Esophagus squamous epithelium (tissue), 5 donors: ENCODE measurements at regions not wholly inside any gene's neighbourhood (a gene's known extent, or its start where the extent isn't known, plus 50 kb on each side); places are given as distances from the start of the nearest gene placed in this dataset.

Source experiments
- DNase-seq: peaks from one replicate; lab custom pipeline; 2025; lab: John Stamatoyannopoulos, UW
- H3K27ac ChIP-seq, 4 donors: fragments of 200-600 bp; sonication (generic); one replicate each; pipeline ENCODE4 v1.5.1; 2016 to 2019; ENCODE audit warnings: mild to moderate bottlenecking in 1 of 4
- H3K27me3 ChIP-seq, 4 donors: fragments of 200-600 bp; sonication (generic); 1 replicate in 3 of 4; 2 replicates in 1 of 4; pipeline versions ENCODE4 v1.5.1 to v1.6.0; 2017 to 2021; ENCODE audit warnings: antibody characterized with exemption in 1 of 4
- H3K36me3 ChIP-seq, 3 donors: fragments of 200-600 bp; sonication (generic); one replicate each; pipeline ENCODE4 v1.5.1; 2016 to 2019
- H3K4me1 ChIP-seq, 3 donors: fragments of 200-600 bp; sonication (generic); one replicate each; pipeline ENCODE4 v1.5.1; 2017 to 2019
- H3K4me3 ChIP-seq, 4 donors: fragments of 200-600 bp; sonication (generic); 1 replicate in 3 of 4; 2 replicates in 1 of 4; pipeline ENCODE4 v1.5.1; 2016 to 2019; ENCODE audit warnings: mild to moderate bottlenecking in 2 of 4, moderate library complexity in 1 of 4
- H3K9me3 ChIP-seq, 3 donors: fragments of 200-600 bp; sonication (generic); one replicate each; pipeline ENCODE4 v1.5.1; 2016 to 2019
- CTCF ChIP-seq, 6 experiments: fragments of 450-650 bp in 4 of 6; fragments of 200-600 bp in 2 of 6; sonication (generic) in 2 of 6; IDR thresholded peaks; one replicate each; pipeline ENCODE4 v1.5.1; 2016 to 2019; ENCODE audit warnings: antibody characterized with exemption in 6 of 6, mild to moderate bottlenecking in 4 of 6, moderate library complexity in 4 of 6
- POLR2A ChIP-seq, 4 donors: fragments of 450-650 bp; IDR thresholded peaks; one replicate each; pipeline ENCODE4 v1.6.1; 2017; ENCODE audit warnings: antibody characterized with exemption in 4 of 4, mild to moderate bottlenecking in 4 of 4, moderate library complexity in 3 of 4
- WGBS, 2 donors: methylation state at CpG; one replicate each; pipeline ENCODE4 v1.1.5; 2018; 5-methylcytosine and 5-hydroxymethylcytosine counted together
- intact Hi-C: fragments of 100-400 bp; cut with DNase I; formaldehyde crosslinking; loops from one replicate; pipeline ENCODE4 v1.15.0; 2022
- donor health status: DM: yes; HTN: yes; CAD: no.

GRCh38 chr6:40719671-40720374, 132.7 kb upstream of the LRFN2 start:
- 68 to 73% methylated on average over 4 to 5 of the region's 7 CpGs for WGBS, 2 donors
- TF ChIP-seq CTCF (IDR thresholded peaks at IDR 0.05) (no peak), POLR2A (IDR thresholded peaks at IDR 0.05) (no peak)
- intact Hi-C loops, result no loop called here
- Histone ChIP-seq H3K36me3 (no peaks in the 10 kb centered on the region), H3K27me3 (no peaks in the 10 kb centered on the region), H3K4me1 (peaks cover 0 to 26% (median 4%) of the 10 kb centered on the region in 3 donors), H3K4me3 (peak overlapping the region in 1 of 4 donors; percentile 7), H3K27ac (peak overlapping the region in 2 of 4 donors; percentile 11 to 49), H3K9me3 (no peaks in the 10 kb centered on the region)
- no peak for DNase-seq

GRCh38 chr6:40718401-40718800, 131.2 kb upstream of the LRFN2 start:
- Histone ChIP-seq H3K9me3 (no peaks in the 10 kb centered on the region), H3K4me1 (peaks cover 0 to 39% (median 4%) of the 10 kb centered on the region in 3 donors), H3K36me3 (no peaks in the 10 kb centered on the region), H3K27ac (no peak overlapping the region), H3K4me3 (no peak overlapping the region), H3K27me3 (no peaks in the 10 kb centered on the region)
- WGBS, 2 donors, result 84 to 86% methylated on average over 1 of the region's 1 CpG
- intact Hi-C loops, result no loop called here
- no peak for TF ChIP-seq CTCF (IDR thresholded peaks at IDR 0.05)
- no peak for TF ChIP-seq POLR2A (IDR thresholded peaks at IDR 0.05)
- no peak for DNase-seq

- TF ChIP-seq POLR2A (IDR thresholded peaks at IDR 0.05), result no peak
- TF ChIP-seq CTCF (IDR thresholded peaks at IDR 0.05), result no peak
- DNase-seq, result no peak
- Histone ChIP-seq H3K36me3 (no peaks in the 10 kb centered on the region), H3K9me3 (no peaks in the 10 kb centered on the region), H3K4me1 (peaks cover 0 to 42% (median 4%) of the 10 kb centered on the region in 3 donors), H3K27ac (no peak overlapping the region), H3K4me3 (no peak overlapping the region), H3K27me3 (no peaks in the 10 kb centered on the region)
- WGBS, 2 donors, result 61 to 72% methylated on average over 3 of the region's 3 CpGs
- intact Hi-C loops, result no loop called here
Observed at GRCh38 chr6:40717411-40718057, 130.4 kb upstream of the LRFN2 start.

GRCh38 chr6:40715570-40716403, 128.6 kb upstream of the LRFN2 start:
- Histone ChIP-seq H3K27ac (peak overlapping the region in 1 of 4 donors; percentile 45), H3K27me3 (no peaks in the 10 kb centered on the region), H3K36me3 (no peaks in the 10 kb centered on the region), H3K4me1 (peaks cover 0 to 41% (median 4%) of the 10 kb centered on the region in 3 donors), H3K9me3 (no peaks in the 10 kb centered on the region), H3K4me3 (no peak overlapping the region)
- DNase-seq, result no peak
- TF ChIP-seq POLR2A (IDR thresholded peaks at IDR 0.05) (no peak), CTCF (IDR thresholded peaks at IDR 0.05) (no peak)
- intact Hi-C loops, result no loop called here
- WGBS, 2 donors, result 60 to 65% methylated on average over 12 of the region's 12 CpGs
